H1 (cell line): ENCODE measurements at regions not wholly inside any gene's neighbourhood (a gene's known extent, or its start where the extent isn't known, plus 50 kb on each side); places are given as distances from the start of the nearest gene placed in this dataset.

Experiments
- CTCF ChIP-seq, 3 experiments: IDR thresholded peaks; 1 replicate in 2 of 3; 2 replicates in 1 of 3; pipeline versions ENCODE4 v1.5.1 to v1.6.1; 2011; ENCODE audit warnings: low read length in 3 of 3, mild to moderate bottlenecking in 3 of 3, inconsistent platforms in 2 of 3, low read depth in 1 of 3, moderate library complexity in 1 of 3; ENCODE audit not compliant: insufficient read depth in 1 of 3; ENCODE audit errors: control extremely low read depth in 1 of 3
- EZH2 ChIP-seq: fragments of 200-600 bp; sonication (generic); IDR thresholded peaks from 2 replicates; pipeline ENCODE4 v1.7.1; 2012; ENCODE audit warnings: low read depth, mild to moderate bottlenecking, moderate library complexity, low read length, inconsistent platforms; ENCODE audit not compliant: severe bottlenecking

GRCh38 chr12:67446716-67447115 is 177.6 kb downstream of the CAND1 start:
- TF ChIP-seq EZH2 (no peak), CTCF (IDR thresholded peaks at IDR 0.05; ENCODE audit: control extremely low read depth in 1 of 3, insufficient read depth in 1 of 3, low read depth in 1 of 3, low read length in 3 of 3) (no peak)
